ENCODE measurements at regions not wholly inside any gene's neighbourhood (a gene's known extent, or its start where the extent isn't known, plus 50 kb on each side); places are given as distances from the start of the nearest gene placed in this dataset.

GRCh38 chr5:152061095-152061494, 136.4 kb upstream of the GLRA1 start:
- TF ChIP-seq CTCF (IDR thresholded peaks at IDR 0.05; ENCODE audit: borderline replicate concordance, extremely low read depth, insufficient read depth) = no peak
- DNase-seq (no peak), FAIRE-seq (no peak)
- no peak overlapping the region for H3K4me3 ChIP-seq (ENCODE audit: low read length in 3 of 3)
- intact Hi-C loops (cut with DNase I) = no loop called here
- no peaks in the 10 kb centered on the region for H3K36me3 ChIP-seq (ENCODE audit: control insufficient read depth in 2 of 3, insufficient read depth in 3 of 3, low read length in 3 of 3)
- no peak overlapping the region for H3K9ac ChIP-seq (ENCODE audit: low read length in 3 of 3)
- no peaks in the 10 kb centered on the region for H3K4me1 ChIP-seq (ENCODE audit: control insufficient read depth in 2 of 3, insufficient read depth in 2 of 3, low read depth in 1 of 3, low read length in 3 of 3)
- H3K27me3 ChIP-seq (ENCODE audit: control insufficient read depth, insufficient read depth, low read length) = no peaks in the 10 kb centered on the region
- no peaks in the 10 kb centered on the region for H3K9me3 ChIP-seq (ENCODE audit: control insufficient read depth in 2 of 3, insufficient read depth in 1 of 3, low read length in 3 of 3)
- no peak overlapping the region for H3K27ac ChIP-seq (ENCODE audit: low read depth in 2 of 2, low read length in 2 of 2)

DNA sequence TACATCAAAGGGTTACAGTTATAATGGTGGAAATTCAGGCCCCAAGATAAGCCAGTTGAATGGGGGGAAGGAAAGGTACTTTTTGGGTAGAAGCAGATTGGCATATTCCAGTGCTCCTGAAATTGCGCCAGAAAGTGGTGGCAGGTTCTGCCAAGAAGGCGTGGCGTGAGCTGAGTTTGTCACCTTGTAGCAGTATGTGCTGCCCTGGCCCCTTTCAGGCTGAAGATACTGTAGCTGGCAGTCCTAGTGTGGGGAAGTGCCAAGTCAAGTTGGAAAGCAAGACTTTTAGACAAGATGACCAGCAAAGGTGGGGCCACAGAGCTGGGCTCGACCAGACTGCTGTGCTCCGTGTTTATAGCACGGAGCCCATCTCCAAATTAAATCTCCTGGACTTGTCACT, 133.6 kb upstream of the GLRA1 start:
- FAIRE-seq (no peak), DNase-seq (no peak)
- H3K27me3 ChIP-seq (ENCODE audit: control insufficient read depth, insufficient read depth, low read length) = no peaks in the 10 kb centered on the region
- intact Hi-C loops (cut with DNase I) = no loop called here
- no peak for TF ChIP-seq CTCF (IDR thresholded peaks at IDR 0.05; ENCODE audit: borderline replicate concordance, extremely low read depth, insufficient read depth)
- no peak overlapping the region for H3K4me3 ChIP-seq (ENCODE audit: low read length in 3 of 3)
- no peaks in the 10 kb centered on the region for H3K36me3 ChIP-seq (ENCODE audit: control insufficient read depth in 2 of 3, insufficient read depth in 3 of 3, low read length in 3 of 3)
- H3K9me3 ChIP-seq (ENCODE audit: control insufficient read depth in 2 of 3, insufficient read depth in 1 of 3, low read length in 3 of 3) = no peaks in the 10 kb centered on the region
- no peaks in the 10 kb centered on the region for H3K4me1 ChIP-seq (ENCODE audit: control insufficient read depth in 2 of 3, insufficient read depth in 2 of 3, low read depth in 1 of 3, low read length in 3 of 3)
- H3K9ac ChIP-seq (ENCODE audit: low read length in 3 of 3) = no peak overlapping the region
- no peak overlapping the region for H3K27ac ChIP-seq (ENCODE audit: low read depth in 2 of 2, low read length in 2 of 2)

DNA sequence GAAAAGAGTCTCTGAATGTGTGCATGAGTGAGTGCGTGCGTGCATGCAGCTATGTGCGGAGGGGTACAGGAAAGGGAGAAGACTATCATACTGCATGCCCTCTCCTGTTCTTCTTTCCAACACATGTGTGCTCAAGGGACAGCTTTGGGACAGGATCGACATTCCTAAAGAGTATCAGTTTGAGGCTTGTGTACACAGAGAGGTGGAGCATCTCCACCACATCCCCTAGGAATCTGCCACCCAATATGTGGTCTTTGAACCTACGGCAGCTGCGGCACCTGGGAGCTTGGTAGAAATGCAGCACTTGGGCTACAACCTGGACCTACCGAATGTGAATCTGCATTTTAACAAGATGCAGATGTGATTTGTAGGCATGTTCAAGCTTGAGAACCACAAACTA, 132.3 kb upstream of the GLRA1 start:
- no peaks in the 10 kb centered on the region for H3K36me3 ChIP-seq (ENCODE audit: control insufficient read depth in 2 of 3, insufficient read depth in 3 of 3, low read length in 3 of 3)
- H3K27me3 ChIP-seq (ENCODE audit: control insufficient read depth, insufficient read depth, low read length) = no peaks in the 10 kb centered on the region
- DNase-seq (no peak), FAIRE-seq (no peak)
- no peak overlapping the region for H3K9ac ChIP-seq (ENCODE audit: low read length in 3 of 3)
- H3K27ac ChIP-seq (ENCODE audit: low read depth in 2 of 2, low read length in 2 of 2) = no peak overlapping the region
- intact Hi-C loops (cut with DNase I) = no loop called here
- no peaks in the 10 kb centered on the region for H3K9me3 ChIP-seq (ENCODE audit: control insufficient read depth in 2 of 3, insufficient read depth in 1 of 3, low read length in 3 of 3)
- H3K4me1 ChIP-seq (ENCODE audit: control insufficient read depth in 2 of 3, insufficient read depth in 2 of 3, low read depth in 1 of 3, low read length in 3 of 3) = no peaks in the 10 kb centered on the region
- no peak for TF ChIP-seq CTCF (IDR thresholded peaks at IDR 0.05; ENCODE audit: borderline replicate concordance, extremely low read depth, insufficient read depth)
- H3K4me3 ChIP-seq (ENCODE audit: low read length in 3 of 3) = no peak overlapping the region

DNA sequence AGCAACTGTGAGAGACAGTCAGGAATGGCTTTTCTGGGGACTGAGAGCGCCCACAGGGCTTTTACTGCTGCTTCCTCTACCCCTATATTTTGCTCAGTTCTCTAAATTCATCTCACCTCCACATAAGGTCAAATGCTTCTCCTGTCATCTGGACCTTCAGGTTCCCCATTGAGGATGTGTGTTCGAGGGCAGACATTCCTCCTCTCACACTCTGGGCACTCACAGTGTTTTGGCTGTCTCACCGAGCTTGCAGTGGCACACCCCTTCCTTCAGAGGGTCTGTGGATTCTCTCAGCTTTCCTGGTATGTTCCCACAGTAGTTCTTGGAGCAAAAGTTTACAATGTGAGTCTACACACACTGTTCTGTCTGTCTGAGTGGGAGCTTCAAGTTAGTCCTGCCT, 127.8 kb upstream of the GLRA1 start:
- intact Hi-C loops (cut with DNase I) = no loop called here
- H3K9ac ChIP-seq (ENCODE audit: low read length in 3 of 3) = no peak overlapping the region
- no peak overlapping the region for H3K4me3 ChIP-seq (ENCODE audit: low read length in 3 of 3)
- TF ChIP-seq CTCF (IDR thresholded peaks at IDR 0.05; ENCODE audit: borderline replicate concordance, extremely low read depth, insufficient read depth) = no peak
- H3K9me3 ChIP-seq (ENCODE audit: control insufficient read depth in 2 of 3, insufficient read depth in 1 of 3, low read length in 3 of 3) = peaks cover 0 to 18% (median 0%) of the 10 kb centered on the region in 3 donors
- DNase-seq (no peak), FAIRE-seq (no peak)
- H3K27ac ChIP-seq (ENCODE audit: low read depth in 2 of 2, low read length in 2 of 2) = no peak overlapping the region
- no peaks in the 10 kb centered on the region for H3K4me1 ChIP-seq (ENCODE audit: control insufficient read depth in 2 of 3, insufficient read depth in 2 of 3, low read depth in 1 of 3, low read length in 3 of 3)
- no peaks in the 10 kb centered on the region for H3K36me3 ChIP-seq (ENCODE audit: control insufficient read depth in 2 of 3, insufficient read depth in 3 of 3, low read length in 3 of 3)
- H3K27me3 ChIP-seq (ENCODE audit: control insufficient read depth, insufficient read depth, low read length) = no peaks in the 10 kb centered on the region
